CD4-positive, alpha-beta T cell treated with Interferon gamma for 1 hour (primary cell): ENCODE measurements at regions not wholly inside any gene's neighbourhood (a gene's known extent, or its start where the extent isn't known, plus 50 kb on each side); places are given as distances from the start of the nearest gene placed in this dataset.

Source experiments
- DNase-seq: peaks from one replicate; pipeline ENCODE4 v3.0.0-alpha.2; 2020

DNA sequence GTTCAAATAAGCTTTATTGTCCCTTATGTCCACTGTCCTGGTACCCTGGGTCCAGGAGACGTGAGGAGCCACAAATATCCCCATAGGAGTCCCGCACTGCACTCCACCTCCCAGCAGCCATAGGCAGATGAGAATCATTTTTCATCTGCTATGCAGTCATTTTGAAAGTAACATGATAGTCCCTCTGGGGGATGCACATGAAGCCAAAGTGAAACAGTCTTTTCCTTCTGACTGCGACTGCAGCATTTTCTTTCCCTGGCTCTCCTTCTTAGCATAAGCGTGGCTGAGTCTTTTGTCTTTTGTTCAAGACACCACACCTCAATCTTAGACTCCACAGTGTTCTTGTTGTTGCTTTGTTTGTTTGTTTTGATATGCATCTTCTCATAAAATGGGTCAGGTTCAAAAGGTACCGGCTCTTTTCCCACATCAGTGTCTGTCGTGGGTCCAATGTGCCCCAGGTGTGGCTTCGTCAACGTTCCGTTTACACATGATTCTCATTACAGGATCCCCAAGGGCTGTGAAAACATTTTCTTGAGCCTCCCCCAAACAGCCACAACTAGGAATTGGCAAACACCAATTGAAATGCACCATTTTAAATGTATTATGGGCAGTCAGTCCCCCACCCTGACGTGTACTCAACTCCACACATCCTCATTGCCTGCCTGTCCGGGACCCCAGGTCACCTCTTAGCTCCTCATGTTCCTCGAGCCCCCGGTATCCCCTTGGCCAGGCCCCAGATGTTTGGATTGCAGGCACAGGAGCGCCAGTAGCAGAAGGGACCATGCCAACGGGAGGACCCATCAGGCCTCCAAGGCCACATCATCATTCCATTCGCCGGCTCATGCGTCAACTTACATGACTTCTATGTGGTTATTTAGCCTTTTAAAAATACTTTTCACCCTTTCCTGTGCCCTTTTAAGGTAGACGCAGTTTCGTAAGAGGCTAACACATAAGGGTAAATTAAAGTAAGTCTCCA is 237.8 kb upstream of the DAPK1 start:
- no peak for DNase-seq

DNA sequence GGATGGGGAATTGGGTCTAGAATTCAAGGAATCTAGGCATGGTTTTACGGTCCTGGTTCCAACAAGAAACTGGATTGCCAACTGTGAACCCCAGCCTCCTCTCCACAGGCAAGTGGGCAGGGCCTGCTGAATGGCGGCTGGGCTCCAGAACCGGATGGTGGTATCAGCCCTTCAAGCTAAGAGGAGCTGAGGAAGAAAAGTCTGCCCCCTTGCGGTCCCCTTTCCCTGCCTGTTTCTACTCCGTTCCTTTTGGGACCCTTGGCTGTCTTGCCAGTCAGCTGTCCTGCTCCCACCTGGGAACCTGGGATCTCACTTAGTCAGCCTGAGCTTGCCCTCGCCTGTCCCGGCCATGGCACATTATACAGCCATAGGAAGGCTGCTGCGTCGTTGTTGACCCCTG is 234.4 kb upstream of the DAPK1 start:
- no peak for DNase-seq

DNA sequence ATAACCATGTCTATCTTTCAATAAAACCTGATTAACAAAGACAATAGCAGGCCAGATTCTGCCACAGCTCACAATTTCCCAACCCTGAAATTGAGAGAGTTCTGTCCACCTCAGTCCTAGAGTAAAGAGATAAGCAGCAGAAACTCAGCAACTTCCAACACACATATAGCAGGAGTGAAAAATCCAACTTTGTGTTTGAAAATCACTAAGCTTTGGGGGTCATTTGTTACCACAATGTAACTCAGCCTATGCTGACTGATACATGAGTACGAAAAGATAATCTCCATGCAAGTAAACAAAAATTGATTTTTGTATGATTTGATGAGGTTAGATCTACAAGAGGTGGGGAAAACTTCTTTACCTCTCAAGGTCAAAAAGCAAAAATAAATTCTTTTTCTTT is 231.0 kb upstream of the DAPK1 start:
- DNase-seq, result no peak

DNA sequence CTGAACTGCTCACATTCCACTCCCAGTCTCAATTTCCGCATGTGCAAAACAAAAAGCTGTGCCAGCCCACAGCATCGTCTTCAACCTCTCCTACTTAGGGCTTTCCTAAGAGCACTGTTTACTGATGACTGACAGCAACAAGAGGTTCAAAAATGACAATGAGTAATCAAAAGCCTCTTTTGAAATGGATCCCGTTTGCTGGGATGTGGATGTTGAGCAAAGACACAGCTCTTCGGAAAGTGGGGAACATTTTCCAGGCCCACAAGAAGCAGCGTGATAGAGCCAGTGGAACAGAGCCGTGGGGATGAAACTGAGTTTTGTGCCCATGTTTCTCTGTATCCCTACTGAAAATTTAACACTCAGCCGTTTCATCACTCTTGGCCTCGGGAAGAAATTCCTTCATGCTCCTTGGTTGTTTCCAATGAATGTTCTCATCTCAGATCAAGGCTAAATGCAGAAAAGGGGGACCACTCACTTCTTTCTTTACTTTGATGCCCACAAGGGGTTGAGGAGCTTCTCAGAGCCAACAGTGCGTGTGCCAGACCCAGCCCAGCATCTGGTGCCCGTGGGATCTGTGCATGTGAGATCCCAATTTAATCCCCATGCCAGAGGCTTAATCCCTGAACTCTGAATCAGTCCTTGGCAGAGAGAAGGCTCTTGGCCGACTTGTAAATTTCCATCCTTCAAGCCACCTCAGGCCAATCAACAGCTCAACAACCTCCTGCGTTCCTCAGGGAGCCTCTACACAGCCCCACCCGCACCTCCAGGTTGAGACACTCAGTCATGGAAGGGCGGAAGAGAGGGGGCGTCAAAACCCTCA is 230.2 kb upstream of the DAPK1 start:
- no peak for DNase-seq

DNA sequence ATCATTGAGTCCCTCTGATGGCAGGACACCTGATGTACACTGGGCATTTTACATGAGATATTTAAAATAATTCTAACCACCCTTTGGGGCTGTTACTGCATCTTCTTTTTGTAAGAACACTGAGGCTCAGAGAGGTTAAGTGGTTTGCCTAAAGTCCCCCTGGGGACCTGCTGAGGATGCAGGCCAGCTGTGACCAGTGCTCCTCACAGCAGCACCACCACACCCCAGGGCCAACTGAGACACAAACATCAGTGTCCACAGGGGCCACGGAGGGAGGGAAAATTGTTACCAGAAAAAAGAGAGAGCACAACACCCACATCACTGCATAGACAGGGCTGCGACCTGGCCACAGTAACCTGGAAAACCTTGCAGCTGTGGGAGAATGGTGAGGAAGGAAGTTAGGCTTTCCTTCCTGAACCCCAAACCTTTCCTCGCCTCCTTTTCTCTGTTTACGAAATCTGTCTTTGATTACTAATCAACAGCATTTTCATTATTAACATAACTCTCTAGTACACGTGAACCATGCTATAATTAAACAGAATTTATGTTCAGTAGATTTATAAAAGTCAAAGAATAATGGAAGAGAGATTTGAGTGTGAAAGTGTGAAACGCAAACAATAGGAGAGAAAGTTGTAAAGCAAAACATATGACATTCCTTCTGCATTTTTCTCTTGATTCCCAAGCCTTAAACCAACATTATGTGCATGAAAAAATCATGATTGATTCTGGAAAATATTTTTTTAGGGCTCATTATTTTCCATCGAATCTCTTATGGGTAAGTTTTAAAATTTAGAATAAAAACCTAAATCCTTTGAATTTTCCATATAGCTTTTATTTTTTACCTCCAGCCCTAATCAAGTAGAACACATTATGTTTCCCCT is 228.1 kb upstream of the DAPK1 start:
- DNase-seq, result no peak

DNA sequence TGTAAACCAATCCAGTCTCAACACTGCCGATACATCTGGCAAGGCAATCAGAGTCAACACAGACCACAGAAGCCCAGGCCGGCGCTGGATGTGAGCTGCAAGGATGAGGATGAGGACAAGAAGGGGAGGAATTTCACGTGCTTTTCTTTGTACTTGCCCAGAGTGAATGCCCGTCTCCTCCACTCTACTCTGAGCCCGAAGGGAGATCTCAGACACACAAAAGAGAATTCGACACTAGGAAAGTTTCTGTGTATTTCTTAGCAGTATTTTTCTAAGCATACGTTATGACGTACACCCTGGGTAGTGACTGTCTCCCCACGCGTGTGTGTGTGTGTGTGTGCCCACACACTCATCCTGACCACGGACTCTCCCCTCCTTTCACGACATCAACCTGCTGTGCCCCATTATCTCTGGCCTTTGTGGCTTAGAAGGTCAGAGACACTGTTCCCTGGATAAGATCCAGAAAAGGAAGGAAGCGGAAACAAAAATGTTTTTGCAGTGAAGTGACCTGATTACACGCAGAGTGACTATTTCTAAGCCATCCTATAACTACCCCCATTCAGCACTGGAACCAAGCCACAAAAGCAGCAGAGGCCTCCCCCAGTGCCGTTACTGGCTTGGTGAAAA is 227.3 kb upstream of the DAPK1 start:
- DNase-seq, result no peak

DNA sequence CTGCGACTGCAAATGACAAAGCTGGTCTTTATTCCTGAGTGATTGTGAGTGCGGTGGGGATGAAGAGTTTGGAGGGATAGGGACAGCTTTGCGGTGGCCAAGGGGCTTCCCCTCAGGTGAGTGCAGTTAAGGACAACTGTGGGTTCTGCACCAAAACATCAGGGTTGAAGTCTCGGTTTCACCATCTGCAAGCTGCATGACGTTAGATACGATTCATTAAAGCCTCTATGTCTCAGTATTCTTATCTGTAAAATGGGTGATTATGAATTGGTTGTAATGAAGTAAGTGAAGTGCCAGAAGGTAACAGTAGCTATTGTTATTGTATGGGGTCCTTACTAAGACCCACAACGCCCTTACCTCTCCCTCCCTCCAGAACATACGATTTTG is 226.8 kb upstream of the DAPK1 start:
- DNase-seq, result no peak

DNA sequence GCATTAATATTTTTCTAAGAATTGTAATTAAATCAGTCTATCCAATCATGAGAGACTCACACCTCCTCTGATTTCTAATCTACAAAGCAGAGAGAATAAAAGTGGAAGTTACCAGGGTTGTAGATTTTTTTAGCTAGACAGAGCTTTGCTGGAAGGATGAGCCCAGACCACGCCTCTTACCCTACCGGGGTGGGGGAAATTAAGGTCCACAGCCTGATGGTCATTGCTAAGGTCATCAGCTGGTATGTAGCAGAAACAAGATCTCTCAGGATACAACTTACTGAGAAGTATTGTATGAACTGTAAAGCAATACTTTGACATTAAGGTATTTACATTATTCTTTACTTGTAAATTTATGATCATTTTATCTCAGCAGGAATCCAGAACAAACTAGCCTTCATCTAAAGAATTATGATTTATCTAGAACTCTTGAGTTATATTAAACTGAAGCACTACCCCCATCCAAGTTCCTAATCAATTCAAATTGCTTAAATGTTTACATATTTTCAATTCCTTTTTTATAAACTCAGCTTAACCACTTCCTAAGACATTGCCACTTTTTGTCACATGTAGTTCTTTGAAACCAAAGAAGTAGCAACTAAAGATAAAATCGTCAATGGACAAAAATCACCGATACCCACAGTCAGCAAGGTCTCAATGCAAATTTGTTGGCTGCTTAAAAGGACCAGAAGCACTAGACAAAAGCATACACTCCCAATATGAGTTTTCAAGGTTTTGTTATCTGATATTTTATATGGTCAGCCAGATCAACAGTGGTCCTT is 225.8 kb upstream of the DAPK1 start:
- no peak for DNase-seq

DNA sequence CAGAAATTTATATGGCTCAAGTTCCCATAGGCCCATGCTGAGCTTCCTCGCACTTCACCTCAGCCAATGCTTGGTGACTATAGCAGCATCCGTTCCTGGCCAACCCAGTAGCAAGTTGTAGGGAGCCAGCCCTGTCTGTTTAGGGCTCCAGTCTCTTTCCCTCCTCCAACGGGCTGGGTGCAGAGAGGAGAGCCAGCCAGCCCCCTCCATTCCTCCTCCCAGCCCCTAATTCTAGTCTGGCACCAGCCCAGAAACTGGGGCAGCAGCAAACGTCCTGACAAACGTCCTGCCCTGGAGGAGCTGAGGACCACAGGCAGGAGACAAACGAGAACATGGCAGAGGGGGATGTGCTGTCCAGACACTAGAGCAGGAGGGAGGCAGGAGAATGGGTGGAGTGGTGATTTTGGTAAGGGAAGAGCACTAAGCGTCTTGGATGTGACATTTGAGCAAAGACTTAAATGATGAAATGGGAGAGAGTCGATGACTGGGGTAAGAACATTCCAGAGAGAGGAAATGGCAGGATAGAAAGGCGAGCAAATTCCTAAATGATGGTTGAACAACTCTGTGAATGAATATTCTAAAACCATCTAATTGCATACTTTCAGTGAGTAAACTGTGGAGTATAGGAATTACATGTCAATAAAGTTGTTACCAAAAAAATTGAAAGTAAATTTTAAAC is 222.5 kb upstream of the DAPK1 start:
- no peak for DNase-seq

DNA sequence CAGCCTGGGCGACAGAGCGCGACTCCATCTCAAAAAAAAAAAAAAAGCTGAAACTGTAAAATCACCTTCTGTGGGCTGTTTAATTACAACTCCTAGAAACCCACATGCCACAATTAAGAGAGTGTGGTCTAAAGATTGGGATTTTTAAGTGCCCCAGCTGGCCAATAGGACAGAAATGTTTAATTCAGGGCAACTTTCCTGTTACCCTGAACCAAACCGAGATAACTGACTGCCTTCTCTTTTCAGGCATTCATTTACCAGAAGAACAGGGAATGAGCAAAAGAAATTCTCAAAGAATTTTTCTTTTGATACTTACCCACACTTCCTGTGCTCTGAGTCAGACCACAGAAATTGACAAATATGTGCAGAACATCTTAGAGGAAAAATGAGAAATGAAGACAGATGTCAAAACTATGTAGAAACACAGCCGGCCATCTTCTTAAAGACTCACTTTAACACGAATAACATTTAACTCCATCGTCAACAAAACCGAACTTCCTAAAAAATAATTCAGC is 221.3 kb upstream of the DAPK1 start:
- DNase-seq, result no peak

DNA sequence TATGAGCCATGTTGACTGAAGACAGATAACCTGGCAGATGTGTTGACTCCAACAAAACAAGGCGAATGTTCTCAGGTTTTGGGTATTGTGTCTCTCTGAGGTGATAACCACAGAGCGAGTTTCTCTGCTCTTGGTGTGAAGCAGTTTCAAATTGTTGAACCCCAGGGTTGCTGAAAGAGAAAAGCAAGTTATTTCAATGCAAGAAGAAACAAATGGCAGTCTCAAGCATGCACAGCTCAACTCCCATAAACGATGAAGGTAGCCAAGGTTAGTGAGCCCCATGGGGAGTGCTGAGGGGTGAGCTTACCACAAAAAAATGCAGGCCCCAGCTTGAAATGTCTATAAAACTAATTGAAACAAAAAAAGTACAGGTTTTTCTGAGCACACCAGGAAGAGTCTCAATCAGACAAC is 220.8 kb upstream of the DAPK1 start:
- DNase-seq, result no peak

DNA sequence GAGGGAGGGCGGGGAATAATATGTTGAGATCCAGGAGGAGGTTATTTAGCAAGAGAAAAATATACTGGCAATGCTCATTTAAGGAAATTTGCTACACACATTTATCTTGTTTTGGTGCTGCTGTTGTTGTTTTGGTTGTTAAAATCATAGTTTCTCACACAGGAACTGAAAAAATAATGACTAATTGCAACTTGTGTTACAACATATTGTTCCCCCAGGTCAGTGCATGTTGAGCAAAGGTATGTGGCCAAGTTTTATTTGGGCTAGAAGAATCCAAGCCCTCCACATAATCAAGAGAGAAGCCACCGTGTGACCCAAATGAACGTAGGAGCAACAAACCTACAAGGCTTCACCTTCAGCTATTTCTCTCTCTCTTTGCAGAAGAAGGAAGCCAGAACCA is 220.3 kb upstream of the DAPK1 start:
- no peak for DNase-seq

DNA sequence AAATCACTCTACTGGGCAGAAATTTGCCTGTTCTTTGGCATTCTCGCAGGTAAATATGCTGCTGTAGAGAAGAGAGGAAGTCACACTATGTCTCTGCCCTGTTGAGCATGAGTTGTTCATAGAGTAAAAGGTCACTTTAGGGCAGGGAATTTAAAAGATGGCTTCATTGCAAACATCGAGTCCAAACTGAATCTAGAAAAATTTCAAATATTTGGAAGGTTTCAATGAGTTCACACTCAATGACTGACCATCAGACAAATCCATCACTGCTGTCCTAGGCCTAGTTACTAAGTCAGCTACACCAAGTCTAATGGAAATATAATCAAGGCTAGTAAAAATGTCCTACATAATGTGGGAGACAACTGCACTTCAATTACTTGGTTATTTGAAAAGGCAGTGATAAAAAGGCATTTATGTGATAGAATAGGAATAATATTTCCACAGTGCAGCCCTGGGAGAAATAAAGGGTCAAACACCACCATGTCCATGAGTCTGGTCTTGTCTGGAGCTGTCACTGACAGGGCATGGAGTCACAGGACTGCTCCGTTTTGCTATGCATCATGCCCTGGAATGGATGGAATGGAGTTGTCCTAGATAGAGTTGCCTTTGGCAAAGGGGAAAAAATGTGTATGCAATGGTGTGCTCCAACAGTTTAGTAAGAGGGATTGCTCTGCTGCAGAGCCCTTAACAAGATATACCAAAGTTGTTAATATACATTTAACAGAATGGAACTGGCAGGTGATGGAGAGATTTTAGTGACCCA is 218.5 kb upstream of the DAPK1 start:
- no peak for DNase-seq

DNA sequence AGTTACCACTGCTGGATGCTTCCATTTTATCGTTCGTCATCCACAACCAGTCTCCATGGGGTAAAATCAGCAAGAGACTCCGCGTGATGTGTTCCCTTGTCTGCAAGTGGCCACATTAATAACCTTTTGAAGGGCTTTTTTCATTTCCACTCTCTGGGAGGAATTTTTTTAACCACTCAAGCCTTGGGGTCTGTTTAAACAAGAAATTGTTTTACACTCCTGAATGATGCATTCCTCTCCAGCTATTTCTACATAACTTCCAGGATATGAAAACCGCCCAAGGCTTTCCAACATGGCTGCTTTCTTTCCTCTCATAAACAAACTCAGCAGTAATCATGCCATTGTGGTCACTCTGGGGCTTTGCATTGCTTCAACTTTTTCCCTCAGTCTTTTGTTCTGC is 217.2 kb upstream of the DAPK1 start:
- DNase-seq, result no peak

DNA sequence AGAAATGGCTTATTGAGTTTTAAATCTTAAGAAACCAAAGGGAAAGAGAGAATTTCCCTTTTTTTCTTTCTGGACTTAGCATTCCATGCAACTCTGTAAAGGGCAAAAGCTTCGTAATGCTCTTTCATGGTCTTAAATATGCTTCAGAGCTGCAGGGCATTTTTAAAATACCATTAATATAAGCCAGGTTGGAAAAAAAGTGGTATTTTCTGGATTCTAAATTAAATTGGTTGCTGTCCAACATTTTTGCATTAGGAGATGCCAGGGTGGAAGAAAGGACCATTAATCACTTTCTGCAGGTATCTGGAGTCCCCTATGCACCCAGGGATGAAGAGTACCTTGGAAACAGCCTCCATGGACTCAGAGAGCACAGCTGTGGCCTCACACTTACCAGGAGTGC is 215.1 kb upstream of the DAPK1 start:
- DNase-seq, result no peak

DNA sequence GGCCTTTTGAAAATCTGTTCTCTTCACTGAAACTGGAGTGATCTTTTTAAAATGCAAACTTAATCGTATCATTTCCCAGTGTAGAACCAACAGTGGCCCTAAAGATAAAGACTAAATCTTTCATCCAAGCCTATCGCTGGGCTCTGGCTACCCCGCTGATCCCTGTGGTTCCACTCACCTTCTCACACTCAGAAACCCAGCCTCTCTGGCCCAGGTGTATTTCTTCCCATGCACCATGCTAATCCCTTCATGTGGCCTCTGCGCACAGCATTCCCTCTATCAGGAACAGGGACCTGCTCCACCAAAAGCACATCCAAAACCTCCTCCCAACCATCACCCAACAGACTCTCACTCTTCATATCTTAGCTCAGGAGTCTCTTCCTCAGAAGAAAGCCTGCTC is 214.1 kb upstream of the DAPK1 start:
- DNase-seq, result no peak

DNA sequence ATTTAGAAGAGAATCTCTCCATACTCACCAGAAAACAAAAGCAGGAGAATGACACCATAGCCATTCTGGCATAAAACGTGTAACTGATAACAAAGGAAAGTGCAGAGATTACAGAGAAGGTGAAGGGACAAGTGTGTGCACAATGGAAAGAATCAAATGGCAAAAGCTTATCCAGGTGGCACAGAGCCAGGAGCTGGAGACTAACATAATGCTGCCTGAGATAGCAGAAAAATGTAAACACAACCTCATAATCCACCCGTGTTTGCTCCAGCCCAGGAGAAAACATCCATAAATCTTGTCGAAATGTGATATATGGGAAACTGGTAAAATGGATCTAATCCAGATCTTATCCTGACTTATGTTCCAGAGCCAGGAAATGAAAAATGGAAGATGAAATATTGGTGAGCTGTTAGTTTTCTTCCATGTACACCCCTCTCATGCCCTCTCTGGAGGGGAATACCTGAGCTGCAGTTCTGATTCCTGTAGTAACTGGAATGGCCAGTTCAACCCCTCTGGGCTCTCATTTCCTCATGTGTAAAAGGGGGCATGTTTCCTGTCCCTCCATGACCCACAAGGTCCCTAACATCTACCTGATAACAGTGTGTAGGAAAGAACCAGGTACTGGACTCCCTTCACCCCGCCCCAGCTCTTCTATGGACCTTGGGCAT is 212.3 kb upstream of the DAPK1 start:
- no peak for DNase-seq

DNA sequence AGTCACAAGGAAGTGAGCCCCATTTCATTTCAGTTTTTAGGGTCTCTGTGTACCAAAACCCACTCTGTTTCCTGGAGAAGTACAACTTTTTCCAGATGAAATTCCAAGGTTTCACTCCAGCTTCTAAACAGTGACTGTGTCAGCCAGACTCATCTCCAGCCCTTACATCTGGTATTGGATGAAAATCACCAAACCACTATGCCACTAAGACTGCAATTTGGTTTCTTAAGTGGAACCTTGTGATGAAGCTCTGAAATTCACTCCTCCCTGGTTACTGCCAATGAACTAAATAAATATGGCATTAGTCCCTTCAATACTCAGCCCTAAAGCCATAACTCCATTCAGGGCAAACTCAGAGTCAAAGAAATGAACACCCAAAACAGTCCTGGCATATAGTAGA is 211.2 kb upstream of the DAPK1 start:
- no peak for DNase-seq

DNA sequence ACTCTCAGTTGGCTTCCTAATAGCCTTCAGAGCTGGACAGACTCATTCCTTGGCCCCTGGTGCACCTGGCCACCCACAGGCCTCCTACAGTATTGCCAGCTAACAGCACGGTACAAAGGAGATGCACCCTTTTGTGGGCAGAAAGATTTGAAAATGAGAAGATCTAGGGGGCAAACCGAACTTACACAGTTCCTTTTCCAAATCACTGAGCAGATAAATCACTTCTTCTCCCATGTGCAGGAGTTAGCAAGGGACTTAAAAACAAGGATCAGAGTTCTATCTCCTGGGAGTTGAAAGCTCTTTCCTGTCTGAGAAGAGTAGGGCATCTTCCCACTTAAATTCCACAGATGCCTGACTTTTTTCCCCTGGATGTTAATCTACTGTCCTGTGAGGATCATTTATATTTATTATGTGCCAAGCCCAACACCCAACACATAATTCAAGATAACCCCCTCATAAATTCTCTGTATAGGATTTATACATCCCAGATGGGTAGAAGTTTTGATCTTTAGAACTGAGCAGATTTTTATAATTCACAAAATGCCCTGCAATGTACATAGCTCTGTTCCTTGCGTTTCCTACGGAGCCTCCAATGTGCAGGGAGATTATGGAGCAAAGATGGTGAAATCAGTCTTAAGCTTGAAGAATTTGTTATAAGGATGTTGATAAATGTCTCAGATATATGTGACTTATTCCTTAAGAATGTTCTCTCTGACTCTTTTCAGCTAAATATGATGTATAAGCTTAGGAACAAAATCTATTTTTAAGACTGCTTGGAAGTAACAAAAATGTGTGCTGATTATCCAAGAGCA is 207.2 kb upstream of the DAPK1 start:
- DNase-seq, result no peak
